HepG2 (cell line): ENCODE measurements at regions not wholly inside any gene's neighbourhood (a gene's known extent, or its start where the extent isn't known, plus 50 kb on each side); places are given as distances from the start of the nearest gene placed in this dataset.

Experiments used
- ATAC-seq: fragments of 200-7000 bp; cut with Tn5 transposase; 3 replicates; pipeline ENCODE4 v1.9.1; 2020; ENCODE audit warnings: mild to moderate bottlenecking, moderate library complexity
- BruUV-seq: library from RNA; stranded (reverse); fragments of 400-500 nt; replicated peaks from 2 replicates; lab custom pipeline; 2021; lab: Mats Ljungman, UMichigan
- CTCF ChIA-PET: fragments of 300-600 bp; formaldehyde crosslinking; extraction: SDS; loops from one replicate; lab custom pipeline; 2021; ENCODE audit warnings: low total read pairs, inconsistent platforms, low intra/inter-chr PET ratio; lab: Yijun Ruan, JAX
- POLR2A ChIA-PET: fragments of 350-600 bp; sonication (Branson Sonifier 250); formaldehyde crosslinking; loops from one replicate; lab custom pipeline; 2020; ENCODE audit warnings: antibody characterized with exemption, inconsistent platforms; lab: Yijun Ruan, JAX
- DNase-seq: peaks from one replicate; pipeline ENCODE4 v3.0.0-alpha.2; 2015; ENCODE audit warnings: low spot score
- FAIRE-seq: peaks from 3 replicates; lab custom pipeline; 2011; peaks lifted over from hg19 to GRCh38; lab: Jason Lieb, UNC
- H2AFZ ChIP-seq: one replicate; pipeline ENCODE4 v1.6.1; 2011; ENCODE audit warnings: low read length, inconsistent platforms
- H3K27ac ChIP-seq: fragments of 300-600 bp; 3 replicates; pipeline ENCODE4 v1.8.0; 2011; ENCODE audit warnings: mixed run types, mild to moderate bottlenecking, mixed read lengths, low read length, inconsistent platforms; ENCODE audit not compliant: insufficient read depth; ENCODE audit errors: extremely low read length
- H3K27me3 ChIP-seq, 2 experiments: fragments of 200-600 bp in 1 of 2; 2 replicates in 1 of 2; 3 replicates in 1 of 2; pipeline versions ENCODE4 v1.6.0 to v1.8.0; 2011; ENCODE audit warnings: low read length in 2 of 2, mild to moderate bottlenecking in 2 of 2, moderate library complexity in 2 of 2, inconsistent platforms in 1 of 2; ENCODE audit not compliant: insufficient read depth in 2 of 2, control insufficient read depth in 1 of 2
- H3K36me3 ChIP-seq, 2 experiments: fragments of 200-600 bp in 1 of 2; replicated peaks in 1 of 2; 2 replicates in 1 of 2; 3 replicates in 1 of 2; pipeline versions ENCODE4 v1.5.1 to v1.8.0; 2011; ENCODE audit warnings: low read length in 2 of 2, inconsistent platforms in 1 of 2; ENCODE audit not compliant: insufficient read depth in 2 of 2, control insufficient read depth in 1 of 2
- H3K4me1 ChIP-seq: 2 replicates; pipeline ENCODE4 v1.5.1; 2012; ENCODE audit warnings: low read length, inconsistent platforms; ENCODE audit not compliant: insufficient read depth
- H3K4me2 ChIP-seq: 2 replicates; pipeline ENCODE4 v1.6.0; 2011; ENCODE audit warnings: low read depth, low read length, inconsistent platforms
- H3K4me3 ChIP-seq, 3 experiments: fragments of 200-600 bp in 1 of 3; sonication (generic), shearing (Covaris generic) in 1 of 3; replicated peaks in 1 of 3; 2 replicates each; pipeline ENCODE4 v1.5.1; 2011 to 2016; ENCODE audit warnings: low read length in 3 of 3, inconsistent platforms in 2 of 3, low read depth in 2 of 3, mild to moderate bottlenecking in 2 of 3, control low read depth in 1 of 3, mixed read lengths in 1 of 3; ENCODE audit not compliant: insufficient read depth in 1 of 3
- H3K79me2 ChIP-seq: one replicate; pipeline ENCODE4 v1.6.1; 2011; ENCODE audit warnings: low read length, inconsistent platforms; ENCODE audit not compliant: insufficient read depth
- H3K9ac ChIP-seq: 2 replicates; pipeline ENCODE4 v1.6.0; 2011; ENCODE audit warnings: mild to moderate bottlenecking, low read depth, low read length, inconsistent platforms; ENCODE audit not compliant: insufficient read depth
- H3K9me3 ChIP-seq: 2 replicates; pipeline ENCODE4 v1.5.1; 2012; ENCODE audit warnings: mild to moderate bottlenecking, low read length
- H4K20me1 ChIP-seq: 2 replicates; pipeline ENCODE4 v1.6.0; 2011; ENCODE audit warnings: inconsistent platforms, mild to moderate bottlenecking, low read length, moderate library complexity; ENCODE audit not compliant: insufficient read depth
- BCL6 ChIP-seq: IDR thresholded peaks from 2 replicates; pipeline ENCODE4 v1.6.1; 2016; ENCODE audit warnings: missing genetic modification reagents, missing compliant biosample characterization
- DNMT1 ChIP-seq: sonication (generic); formaldehyde crosslinking; IDR thresholded peaks from 2 replicates; pipeline ENCODE4 v1.5.1; 2020; ENCODE audit warnings: mild to moderate bottlenecking, missing genetic modification reagents
- HIVEP1 ChIP-seq: sonication (generic); formaldehyde crosslinking; IDR thresholded peaks from 2 replicates; pipeline ENCODE4 v1.4.0; 2020; ENCODE audit warnings: mild to moderate bottlenecking, missing genetic modification reagents
- KAT8 ChIP-seq: IDR thresholded peaks from 2 replicates; pipeline ENCODE4 v1.6.1; 2016; ENCODE audit warnings: missing genetic modification reagents, missing compliant biosample characterization
- KMT2B ChIP-seq: IDR thresholded peaks from 2 replicates; pipeline ENCODE4 v1.6.1; 2016; ENCODE audit warnings: missing genetic modification reagents, missing compliant biosample characterization
- RFXANK ChIP-seq: IDR thresholded peaks from 2 replicates; pipeline ENCODE4 v1.6.1; 2016
- TARDBP ChIP-seq: sonication (generic); formaldehyde crosslinking; IDR thresholded peaks from 2 replicates; pipeline ENCODE4 v1.8.0; 2022; ENCODE audit warnings: mild to moderate bottlenecking, missing genetic modification reagents
- ZNF33A ChIP-seq: sonication (generic); formaldehyde crosslinking; IDR thresholded peaks from 2 replicates; pipeline ENCODE4 v1.5.1; 2020; ENCODE audit warnings: missing genetic modification reagents, mild to moderate bottlenecking, moderate library complexity, borderline replicate concordance
- ZNF564 ChIP-seq: sonication (generic); formaldehyde crosslinking; IDR thresholded peaks from 2 replicates; pipeline ENCODE4 v1.8.1; 2023; ENCODE audit warnings: mild to moderate bottlenecking, missing genetic modification reagents
- ZNF672 ChIP-seq: sonication (generic); formaldehyde crosslinking; IDR thresholded peaks from 2 replicates; pipeline ENCODE4 v1.8.1; 2022; ENCODE audit warnings: missing genetic modification reagents
- WGBS: methylation state at CpG from one replicate; pipeline ENCODE4 v1.1.6; 2017; ENCODE audit warnings: low lambda C conversion rate; 5-methylcytosine and 5-hydroxymethylcytosine counted together
- in situ Hi-C: cut with HindIII; loops from 2 replicates; pipeline ENCODE4 v1.10.0; 2017; ENCODE audit warnings: low pct_unique_long_range_greater_than_20kb; ENCODE audit not compliant: extremely low pct_ligation_motif_present
- intact Hi-C: fragments of 100-400 bp; cut with micrococcal nuclease; formaldehyde crosslinking; loops from one replicate; pipeline ENCODE4 v1.10.0; 2022; ENCODE audit not compliant: unreplicated experiment
- TF ChIP-seq, protein P1 (sequence below): sonication (generic); formaldehyde crosslinking; IDR thresholded peaks from 2 replicates; pipeline ENCODE4 v1.5.0; 2020; ENCODE audit warnings: mild to moderate bottlenecking, missing genetic modification reagents
- TF ChIP-seq, protein P2 (sequence below): sonication (generic); formaldehyde crosslinking; IDR thresholded peaks from 2 replicates; pipeline ENCODE4 v1.4.0; 2020; ENCODE audit warnings: missing genetic modification reagents
- TF ChIP-seq, protein P3 (sequence below): sonication (generic); formaldehyde crosslinking; IDR thresholded peaks from 2 replicates; pipeline ENCODE4 v1.5.0; 2020; ENCODE audit warnings: mild to moderate bottlenecking, low read depth, missing genetic modification reagents, borderline replicate concordance
- TF ChIP-seq, protein P4 (sequence below): sonication (generic); formaldehyde crosslinking; IDR thresholded peaks from 2 replicates; pipeline ENCODE4 v1.4.0; 2020; ENCODE audit warnings: mild to moderate bottlenecking, missing genetic modification reagents
- TF ChIP-seq, protein P5 (sequence below): sonication (generic); formaldehyde crosslinking; IDR thresholded peaks from 2 replicates; pipeline ENCODE4 v1.4.0; 2020; ENCODE audit warnings: mild to moderate bottlenecking, low read depth, missing genetic modification reagents
- TF ChIP-seq, protein P6 (sequence below): sonication (generic); formaldehyde crosslinking; IDR thresholded peaks from 2 replicates; pipeline ENCODE4 v1.5.0; 2020; ENCODE audit warnings: mild to moderate bottlenecking, missing genetic modification reagents, moderate library complexity

DNA sequence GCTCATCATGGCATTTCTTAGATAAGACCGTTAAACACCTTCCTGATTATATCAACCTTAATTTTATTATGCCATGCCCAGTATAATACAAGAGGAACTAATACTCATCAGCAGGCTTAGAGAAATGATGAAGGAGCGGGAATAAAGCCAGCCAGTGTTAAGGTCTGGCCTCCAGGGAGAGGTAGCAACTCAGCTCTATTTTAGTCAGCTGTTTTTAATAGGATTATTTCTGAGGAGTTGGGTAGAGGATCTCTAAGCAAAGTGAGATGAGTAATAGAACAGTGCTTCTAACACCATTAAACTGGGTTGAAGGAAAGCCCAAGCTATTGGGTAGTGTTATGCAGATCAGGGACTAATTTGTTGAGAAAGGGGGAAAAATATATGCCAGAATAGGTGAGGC, 921.5 kb downstream of the TTLL7 start (continued):
- TF ChIP-seq, protein P1, sequence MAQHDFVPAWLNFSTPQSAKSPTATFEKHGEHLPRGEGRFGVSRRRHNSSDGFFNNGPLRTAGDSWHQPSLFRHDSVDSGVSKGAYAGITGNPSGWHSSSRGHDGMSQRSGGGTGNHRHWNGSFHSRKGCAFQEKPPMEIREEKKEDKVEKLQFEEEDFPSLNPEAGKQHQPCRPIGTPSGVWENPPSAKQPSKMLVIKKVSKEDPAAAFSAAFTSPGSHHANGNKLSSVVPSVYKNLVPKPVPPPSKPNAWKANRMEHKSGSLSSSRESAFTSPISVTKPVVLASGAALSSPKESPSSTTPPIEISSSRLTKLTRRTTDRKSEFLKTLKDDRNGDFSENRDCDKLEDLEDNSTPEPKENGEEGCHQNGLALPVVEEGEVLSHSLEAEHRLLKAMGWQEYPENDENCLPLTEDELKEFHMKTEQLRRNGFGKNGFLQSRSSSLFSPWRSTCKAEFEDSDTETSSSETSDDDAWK (CRISPR knock-in tag): no peak
- TF ChIP-seq ZNF672 (CRISPR knock-in tag) (no peak), ZNF564 (no peak), KAT8 (no peak), BCL6 (CRISPR knock-in tag) (no peak), ZNF33A (CRISPR knock-in tag) (no peak)
- TF ChIP-seq, protein P2, sequence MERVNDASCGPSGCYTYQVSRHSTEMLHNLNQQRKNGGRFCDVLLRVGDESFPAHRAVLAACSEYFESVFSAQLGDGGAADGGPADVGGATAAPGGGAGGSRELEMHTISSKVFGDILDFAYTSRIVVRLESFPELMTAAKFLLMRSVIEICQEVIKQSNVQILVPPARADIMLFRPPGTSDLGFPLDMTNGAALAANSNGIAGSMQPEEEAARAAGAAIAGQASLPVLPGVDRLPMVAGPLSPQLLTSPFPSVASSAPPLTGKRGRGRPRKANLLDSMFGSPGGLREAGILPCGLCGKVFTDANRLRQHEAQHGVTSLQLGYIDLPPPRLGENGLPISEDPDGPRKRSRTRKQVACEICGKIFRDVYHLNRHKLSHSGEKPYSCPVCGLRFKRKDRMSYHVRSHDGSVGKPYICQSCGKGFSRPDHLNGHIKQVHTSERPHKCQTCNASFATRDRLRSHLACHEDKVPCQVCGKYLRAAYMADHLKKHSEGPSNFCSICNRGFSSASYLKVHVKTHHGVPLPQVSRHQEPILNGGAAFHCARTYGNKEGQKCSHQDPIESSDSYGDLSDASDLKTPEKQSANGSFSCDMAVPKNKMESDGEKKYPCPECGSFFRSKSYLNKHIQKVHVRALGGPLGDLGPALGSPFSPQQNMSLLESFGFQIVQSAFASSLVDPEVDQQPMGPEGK (CRISPR knock-in tag): no peak

DNA sequence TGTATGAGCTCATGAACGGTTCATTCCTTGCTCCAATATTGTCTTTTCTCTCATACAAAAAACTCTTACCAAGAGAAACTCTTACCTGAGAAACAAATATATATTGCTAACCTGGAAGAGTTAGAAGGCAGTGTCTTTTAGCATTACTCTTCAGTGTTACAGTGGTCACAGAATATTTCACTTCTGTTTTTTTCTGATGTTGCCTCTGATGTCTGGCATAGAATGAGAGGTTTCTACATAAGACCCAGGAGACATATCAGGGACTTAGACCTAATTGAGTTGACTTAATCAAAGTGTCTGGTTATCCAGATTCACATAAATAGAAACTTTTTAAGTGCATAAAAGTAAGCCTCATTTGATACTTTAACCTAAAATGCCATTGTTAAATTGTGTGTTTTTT, 923.8 kb downstream of the TTLL7 start:
- H2AFZ ChIP-seq: no peak overlapping the region
- intact Hi-C loops: no loop called here
- FAIRE-seq: no peak
- ChIA-PET CTCF (no interaction called here), POLR2A (no interaction called here)
- no peaks in the 10 kb centered on the region for H3K27me3 ChIP-seq
- no peak for ATAC-seq
- DNase-seq: no peak
- no TSS peak for BruUV-seq
- WGBS: 0% methylated on average over 1 of the region's 1 CpG
- H3K4me2 ChIP-seq: no peak overlapping the region
- H3K36me3 ChIP-seq: no peaks in the 10 kb centered on the region
- peaks cover 76% of the 10 kb centered on the region for H3K9me3 ChIP-seq
- H3K4me1 ChIP-seq: no peaks in the 10 kb centered on the region
- no peaks in the 10 kb centered on the region for H3K79me2 ChIP-seq
- in situ Hi-C loops: no loop called here
- H3K9ac ChIP-seq: no peak overlapping the region
- no peaks in the 10 kb centered on the region for H4K20me1 ChIP-seq
- no peak overlapping the region for H3K27ac ChIP-seq
- H3K4me3 ChIP-seq: no peak overlapping the region
- TF ChIP-seq, protein P3, sequence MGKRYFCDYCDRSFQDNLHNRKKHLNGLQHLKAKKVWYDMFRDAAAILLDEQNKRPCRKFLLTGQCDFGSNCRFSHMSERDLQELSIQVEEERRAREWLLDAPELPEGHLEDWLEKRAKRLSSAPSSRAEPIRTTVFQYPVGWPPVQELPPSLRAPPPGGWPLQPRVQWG (CRISPR knock-in tag): no peak
- TF ChIP-seq HIVEP1 (CRISPR knock-in tag): no peak
- TF ChIP-seq TARDBP (CRISPR knock-in tag): no peak
- no peak for TF ChIP-seq DNMT1
- TF ChIP-seq, protein P4, sequence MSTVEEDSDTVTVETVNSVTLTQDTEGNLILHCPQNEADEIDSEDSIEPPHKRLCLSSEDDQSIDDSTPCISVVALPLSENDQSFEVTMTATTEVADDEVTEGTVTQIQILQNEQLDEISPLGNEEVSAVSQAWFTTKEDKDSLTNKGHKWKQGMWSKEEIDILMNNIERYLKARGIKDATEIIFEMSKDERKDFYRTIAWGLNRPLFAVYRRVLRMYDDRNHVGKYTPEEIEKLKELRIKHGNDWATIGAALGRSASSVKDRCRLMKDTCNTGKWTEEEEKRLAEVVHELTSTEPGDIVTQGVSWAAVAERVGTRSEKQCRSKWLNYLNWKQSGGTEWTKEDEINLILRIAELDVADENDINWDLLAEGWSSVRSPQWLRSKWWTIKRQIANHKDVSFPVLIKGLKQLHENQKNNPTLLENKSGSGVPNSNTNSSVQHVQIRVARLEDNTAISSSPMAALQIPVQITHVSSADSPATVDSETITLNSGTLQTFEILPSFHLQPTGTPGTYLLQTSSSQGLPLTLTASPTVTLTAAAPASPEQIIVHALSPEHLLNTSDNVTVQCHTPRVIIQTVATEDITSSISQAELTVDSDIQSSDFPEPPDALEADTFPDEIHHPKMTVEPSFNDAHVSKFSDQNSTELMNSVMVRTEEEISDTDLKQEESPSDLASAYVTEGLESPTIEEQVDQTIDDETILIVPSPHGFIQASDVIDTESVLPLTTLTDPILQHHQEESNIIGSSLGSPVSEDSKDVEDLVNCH (CRISPR knock-in tag): no peak
- TF ChIP-seq, protein P5, sequence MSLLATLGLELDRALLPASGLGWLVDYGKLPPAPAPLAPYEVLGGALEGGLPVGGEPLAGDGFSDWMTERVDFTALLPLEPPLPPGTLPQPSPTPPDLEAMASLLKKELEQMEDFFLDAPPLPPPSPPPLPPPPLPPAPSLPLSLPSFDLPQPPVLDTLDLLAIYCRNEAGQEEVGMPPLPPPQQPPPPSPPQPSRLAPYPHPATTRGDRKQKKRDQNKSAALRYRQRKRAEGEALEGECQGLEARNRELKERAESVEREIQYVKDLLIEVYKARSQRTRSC (CRISPR knock-in tag): no peak
- no peak for TF ChIP-seq KMT2B (CRISPR knock-in tag)
- TF ChIP-seq, protein P6, sequence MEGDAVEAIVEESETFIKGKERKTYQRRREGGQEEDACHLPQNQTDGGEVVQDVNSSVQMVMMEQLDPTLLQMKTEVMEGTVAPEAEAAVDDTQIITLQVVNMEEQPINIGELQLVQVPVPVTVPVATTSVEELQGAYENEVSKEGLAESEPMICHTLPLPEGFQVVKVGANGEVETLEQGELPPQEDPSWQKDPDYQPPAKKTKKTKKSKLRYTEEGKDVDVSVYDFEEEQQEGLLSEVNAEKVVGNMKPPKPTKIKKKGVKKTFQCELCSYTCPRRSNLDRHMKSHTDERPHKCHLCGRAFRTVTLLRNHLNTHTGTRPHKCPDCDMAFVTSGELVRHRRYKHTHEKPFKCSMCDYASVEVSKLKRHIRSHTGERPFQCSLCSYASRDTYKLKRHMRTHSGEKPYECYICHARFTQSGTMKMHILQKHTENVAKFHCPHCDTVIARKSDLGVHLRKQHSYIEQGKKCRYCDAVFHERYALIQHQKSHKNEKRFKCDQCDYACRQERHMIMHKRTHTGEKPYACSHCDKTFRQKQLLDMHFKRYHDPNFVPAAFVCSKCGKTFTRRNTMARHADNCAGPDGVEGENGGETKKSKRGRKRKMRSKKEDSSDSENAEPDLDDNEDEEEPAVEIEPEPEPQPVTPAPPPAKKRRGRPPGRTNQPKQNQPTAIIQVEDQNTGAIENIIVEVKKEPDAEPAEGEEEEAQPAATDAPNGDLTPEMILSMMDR (CRISPR knock-in tag): no peak
- no peak for TF ChIP-seq RFXANK
